GF-D8 (cell line): ENCODE measurements at regions not wholly inside any gene's neighbourhood (a gene's known extent, or its start where the extent isn't known, plus 50 kb on each side); places are given as distances from the start of the nearest gene placed in this dataset.
"Not testable (repeated sequence)": the region's sequence is repeated elsewhere in the genome, so short reads cannot be mapped to it uniquely, and the experiment has no call there.

Experiments
- DNase-seq: peaks from one replicate; lab custom pipeline; 2025; lab: John Stamatoyannopoulos, UW

GRCh38 chr1:149635290-149635899 is 51.7 kb downstream of the PPIAL4C start:
- not testable (repeated sequence) for DNase-seq

GRCh38 chr1:149636286-149637122 is 52.9 kb downstream of the PPIAL4C start:
- peak; percentile 85 for DNase-seq

- not testable (repeated sequence) for DNase-seq
These were observed 54.8 kb downstream of the PPIAL4C start for GRCh38 chr1:149638481-149638880.

- not testable (repeated sequence) for DNase-seq
These were observed 55.4 kb downstream of the PPIAL4C start for GRCh38 chr1:149638901-149639658.

- DNase-seq: not testable (repeated sequence)
These were observed 57.5 kb downstream of the PPIAL4C start for GRCh38 chr1:149641179-149641578.

GRCh38 chr1:149644818-149645217 is 61.2 kb downstream of the PPIAL4C start:
- DNase-seq: not testable (repeated sequence)

GRCh38 chr1:149646360-149647017 is 62.8 kb downstream of the PPIAL4C start:
- DNase-seq: not testable (repeated sequence)

GRCh38 chr1:149647018-149647373 is 63.3 kb downstream of the PPIAL4C start:
- DNase-seq: not testable (repeated sequence)

GRCh38 chr1:149657750-149658149 is 74.1 kb downstream of the PPIAL4C start:
- DNase-seq: not testable (repeated sequence)

- not testable (repeated sequence) for DNase-seq
These were observed 74.5 kb downstream of the PPIAL4C start for GRCh38 chr1:149658175-149658574.

- DNase-seq: not testable (repeated sequence)
These were observed 81.0 kb downstream of the PPIAL4C start for GRCh38 chr1:149664624-149665023.

GRCh38 chr1:149665033-149665432 is 81.4 kb downstream of the PPIAL4C start:
- DNase-seq: not testable (repeated sequence)

- not testable (repeated sequence) for DNase-seq
These were observed 81.9 kb downstream of the PPIAL4C start for GRCh38 chr1:149665528-149665927.

- not testable (repeated sequence) for DNase-seq
These were observed 89.7 kb downstream of the PPIAL4C start for GRCh38 chr1:149673231-149673909.

GRCh38 chr1:149674921-149675320 is 91.3 kb downstream of the PPIAL4C start:
- DNase-seq: not testable (repeated sequence)

GRCh38 chr1:149677359-149677758 is 93.7 kb downstream of the PPIAL4C start:
- DNase-seq: not testable (repeated sequence)

- not testable (repeated sequence) for DNase-seq
These were observed 95.8 kb upstream of the FCGR1A start for GRCh38 chr1:149686593-149687238.

- DNase-seq: not testable (repeated sequence)
These were observed 91.1 kb upstream of the FCGR1A start for GRCh38 chr1:149691399-149691798.

GRCh38 chr1:149692804-149693539 is 89.5 kb upstream of the FCGR1A start:
- not testable (repeated sequence) for DNase-seq

GRCh38 chr1:149695066-149695465 is 87.4 kb upstream of the FCGR1A start:
- DNase-seq: not testable (repeated sequence)
